K562 (cell line): ENCODE measurements at regions not wholly inside any gene's neighbourhood (a gene's known extent, or its start where the extent isn't known, plus 50 kb on each side); places are given as distances from the start of the nearest gene placed in this dataset.

Experiments
- ATAC-seq: fragments of 200-7000 bp; cut with Tn5 transposase; 3 replicates; pipeline ENCODE4 v1.9.1; 2020; ENCODE audit warnings: moderate library complexity
- BruUV-seq: library from RNA; stranded (reverse); fragments of 400-500 nt; replicated peaks from 2 replicates; lab custom pipeline; 2021; lab: Mats Ljungman, UMichigan
- CTCF ChIA-PET: fragments of 300-600 bp; formaldehyde crosslinking; extraction: SDS; loops from one replicate; lab custom pipeline; 2021; ENCODE audit warnings: low intra/inter-chr PET ratio; lab: Yijun Ruan, JAX
- POLR2A ChIA-PET: fragments of 300-600, 350-650 bp; sonication (Branson Sonifier 250); formaldehyde crosslinking; extraction: SDS; loops from one replicate; lab custom pipeline; 2021; ENCODE audit warnings: antibody characterized with exemption, inconsistent platforms; lab: Yijun Ruan, JAX
- DNase-seq, 4 experiments: peaks; one replicate each; pipeline versions ENCODE4 v3.0.0 to v3.0.0-alpha.2; 2011 to 2018; ENCODE audit warnings: low spot score in 3 of 4, mixed read lengths in 3 of 4; ENCODE audit errors: extremely low read depth in 1 of 4
- FAIRE-seq: peaks from 2 replicates; lab custom pipeline; 2011; peaks lifted over from hg19 to GRCh38; lab: Jason Lieb, UNC
- H2AFZ ChIP-seq: 2 replicates; pipeline ENCODE4 v1.6.0; 2011; ENCODE audit warnings: low read depth, low read length, control low read depth, inconsistent platforms
- H3K27ac ChIP-seq: fragments of 200-600 bp; 3 replicates; pipeline ENCODE4 v1.8.0; 2011; ENCODE audit warnings: low read depth, mild to moderate bottlenecking, control low read depth, inconsistent platforms, low read length, moderate library complexity, mixed read lengths; ENCODE audit errors: extremely low read depth
- H3K27me3 ChIP-seq, 2 experiments: fragments of 300-600 bp in 1 of 2; 2 replicates in 1 of 2; 3 replicates in 1 of 2; pipeline versions ENCODE4 v1.6.0 to v1.8.0; 2011; ENCODE audit warnings: inconsistent platforms in 2 of 2, low read length in 2 of 2, mild to moderate bottlenecking in 1 of 2, mixed read lengths in 1 of 2, moderate library complexity in 1 of 2; ENCODE audit not compliant: control insufficient read depth in 2 of 2, insufficient read depth in 2 of 2
- H3K36me3 ChIP-seq: fragments of 300-600 bp; 3 replicates; pipeline ENCODE4 v1.8.0; 2011; ENCODE audit warnings: mild to moderate bottlenecking, low read length, inconsistent platforms; ENCODE audit not compliant: control insufficient read depth, insufficient read depth
- H3K4me1 ChIP-seq, 2 experiments: fragments of 200-600 bp in 1 of 2; replicated peaks in 1 of 2; 2 replicates in 1 of 2; 3 replicates in 1 of 2; pipeline versions ENCODE4 v1.5.1 to v1.8.0; 2011; ENCODE audit warnings: inconsistent platforms in 2 of 2, low read length in 2 of 2, mild to moderate bottlenecking in 1 of 2, mixed read lengths in 1 of 2, moderate library complexity in 1 of 2; ENCODE audit not compliant: control insufficient read depth in 2 of 2, insufficient read depth in 2 of 2
- H3K4me2 ChIP-seq: 2 replicates; pipeline ENCODE4 v1.6.1; 2011; ENCODE audit warnings: low read length, control low read depth, inconsistent platforms, mixed read lengths; ENCODE audit not compliant: insufficient read depth
- H3K4me3 ChIP-seq: fragments of 200-600 bp; sonication (generic), shearing (Covaris generic); 2 replicates; pipeline ENCODE4 v1.5.1; 2016; ENCODE audit warnings: control low read depth, inconsistent platforms
- H3K79me2 ChIP-seq: fragments of 200-600 bp; 3 replicates; pipeline ENCODE4 v1.8.0; 2011; ENCODE audit warnings: low read length, inconsistent platforms; ENCODE audit not compliant: control insufficient read depth, insufficient read depth
- H3K9ac ChIP-seq, 2 experiments: 2 replicates each; pipeline versions ENCODE4 v1.6.0 to v1.6.1; 2011; ENCODE audit warnings: low read depth in 2 of 2, low read length in 2 of 2, control low read depth in 1 of 2, inconsistent platforms in 1 of 2, mild to moderate bottlenecking in 1 of 2, mixed read lengths in 1 of 2; ENCODE audit not compliant: insufficient read depth in 1 of 2
- H3K9me1 ChIP-seq: one replicate; pipeline ENCODE4 v1.6.0; 2011; ENCODE audit warnings: inconsistent platforms, mild to moderate bottlenecking, low read length, moderate library complexity; ENCODE audit not compliant: control insufficient read depth, insufficient read depth
- H3K9me3 ChIP-seq: replicated peaks from 2 replicates; pipeline ENCODE4 v1.5.1; 2011; ENCODE audit warnings: low read depth, low read length, inconsistent platforms; ENCODE audit not compliant: control insufficient read depth, insufficient read depth
- H4K20me1 ChIP-seq: replicated peaks from 2 replicates; pipeline ENCODE4 v1.6.1; 2011; ENCODE audit warnings: low read length, inconsistent platforms, mixed read lengths; ENCODE audit not compliant: control insufficient read depth, insufficient read depth
- CEBPB ChIP-seq: fragments of 450-650 bp; IDR thresholded peaks from 2 replicates; pipeline ENCODE4 v1.6.1; 2016; ENCODE audit warnings: missing genetic modification characterization, missing compliant biosample characterization
- CREB3 ChIP-seq: fragments of 450-650 bp; conservative IDR thresholded peaks from 2 replicates; pipeline ENCODE4 v1.6.1; 2016; ENCODE audit warnings: missing genetic modification characterization, low read depth, mild to moderate bottlenecking, missing compliant biosample characterization, moderate library complexity
- CREM ChIP-seq: IDR thresholded peaks from 2 replicates; pipeline ENCODE4 v1.6.1; 2014; ENCODE audit warnings: antibody characterized with exemption, low read depth
- KAT7 ChIP-seq: sonication (generic); formaldehyde crosslinking; IDR thresholded peaks from 2 replicates; pipeline ENCODE4 v1.8.0; 2022; ENCODE audit warnings: missing genetic modification reagents, mild to moderate bottlenecking, borderline replicate concordance
- NEUROD1 ChIP-seq: fragments of 150-350 bp; IDR thresholded peaks from 2 replicates; pipeline ENCODE4 v1.6.1; 2014; ENCODE audit warnings: borderline replicate concordance, low read length, low read depth; ENCODE audit not compliant: partially characterized antibody
- RHOXF2B ChIP-seq: fragments of 250-450 bp; sonication (Bioruptor Pico); conservative IDR thresholded peaks from 2 replicates; pipeline ENCODE4 v1.5.1; 2021
- TBP ChIP-seq: optimal IDR thresholded peaks from 2 replicates; pipeline ENCODE3; 2011; ENCODE audit warnings: low read depth, low read length, improper control_type of control experiment
- ZFP36 ChIP-seq: fragments of 150-350 bp; IDR thresholded peaks from 2 replicates; pipeline ENCODE4 v1.6.1; 2018; ENCODE audit warnings: low read length, low read depth; ENCODE audit not compliant: partially characterized antibody
- ZNF318 ChIP-seq, 2 experiments: fragments of 450-650 bp; IDR thresholded peaks; 2 replicates each; pipeline ENCODE4 v1.6.1; 2016; ENCODE audit warnings: mild to moderate bottlenecking in 2 of 2, borderline replicate concordance in 1 of 2, low read depth in 1 of 2, moderate library complexity in 1 of 2
- ZNF398 ChIP-seq: fragments of 250-450 bp; sonication (Bioruptor Pico); IDR thresholded peaks from 2 replicates; pipeline ENCODE4 v1.8.0; 2021; ENCODE audit warnings: moderate library complexity, mild to moderate bottlenecking, inconsistent platforms
- WGBS: fragments of 100-300 bp; shearing (Covaris generic); methylation state at CpG from one replicate; pipeline ENCODE4 v1.1.6; 2016; ENCODE audit warnings: low coverage, mixed read lengths; ENCODE audit not compliant: insufficient coverage; ENCODE audit errors: missing lambda C conversion rate; 5-methylcytosine and 5-hydroxymethylcytosine counted together
- in situ Hi-C: fragments of 300-500 bp; cut with MboI; formaldehyde crosslinking; loops from 4 replicates; pipeline ENCODE4 v1.15.0; 2018; ENCODE audit warnings: inconsistent platforms, mixed read lengths
- intact Hi-C: fragments of 100-400 bp; cut with micrococcal nuclease; formaldehyde crosslinking; loops from 2 replicates; pipeline ENCODE4 v1.14.2; 2022

DNA sequence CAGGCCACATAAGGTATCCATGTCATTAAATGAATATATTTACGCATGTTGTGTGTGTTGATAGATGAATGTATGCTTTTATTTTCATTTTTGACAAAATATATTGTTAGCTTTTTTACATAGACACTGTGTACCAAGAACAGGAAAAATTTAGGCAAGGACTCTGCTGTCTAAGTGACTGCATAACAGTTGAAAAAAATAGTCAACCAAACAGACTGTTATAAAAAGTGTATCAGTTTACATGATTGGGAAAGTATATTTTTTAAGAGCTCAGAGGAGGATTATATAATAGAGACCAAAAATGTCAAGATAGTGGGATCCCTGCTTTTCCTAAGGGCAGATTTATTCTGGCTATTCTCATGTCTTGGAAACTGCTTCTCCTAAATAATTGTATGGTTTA is 858.0 kb downstream of the SLITRK1 start (continued):
- TF ChIP-seq ZNF398 (CRISPR knock-in tag) (no peak), TBP (no peak), CREB3 (tag) (no peak), CEBPB (tag) (no peak)

DNA sequence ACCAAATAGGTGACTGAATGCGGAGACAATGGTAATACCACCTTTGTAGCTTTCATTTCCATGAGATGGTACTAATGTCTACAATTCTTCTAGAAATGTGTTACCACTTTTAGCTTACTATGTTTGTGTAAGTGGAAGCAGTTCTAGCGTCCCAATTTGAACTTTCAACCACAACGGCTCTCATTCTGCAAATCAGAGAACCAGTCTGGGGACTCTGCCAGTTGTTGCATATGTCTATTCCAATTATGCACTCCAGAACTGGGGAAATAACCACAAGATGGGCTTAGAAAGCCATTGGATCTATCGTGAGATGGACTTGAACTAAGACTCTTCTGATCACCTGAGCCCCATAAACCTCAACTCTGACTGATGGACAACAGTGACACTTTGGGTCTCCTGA is 862.3 kb downstream of the SLITRK1 start:
- ATAC-seq (no peak), FAIRE-seq (no peak), DNase-seq (no peak)
- Histone ChIP-seq H3K27ac (no peak overlapping the region), H2AFZ (no peak overlapping the region), H3K9ac (no peak overlapping the region), H3K9me1 (no peaks in the 10 kb centered on the region), H3K4me2 (no peak overlapping the region), H3K4me1 (no peaks in the 10 kb centered on the region; a peak in 1 of 5 replicates), H3K79me2 (peaks cover 4% of the 10 kb centered on the region; the same call in 1 of the 3 replicates), H3K4me3 (no peak overlapping the region), H4K20me1 (no peaks in the 10 kb centered on the region), H3K36me3 (no peaks in the 10 kb centered on the region), H3K27me3 (no peaks in the 10 kb centered on the region), H3K9me3 (no peaks in the 10 kb centered on the region)
- in situ Hi-C loops = no loop called here
- POLR2A ChIA-PET = no interaction called here
- intact Hi-C loops = no loop called here
- BruUV-seq = no TSS peak
- 98% methylated on average over 4 of the region's 4 CpGs for WGBS
- CTCF ChIA-PET = no interaction called here
- TF ChIP-seq CREM (no peak), ZNF318 (IDR thresholded peaks at IDR 0.05; ENCODE audit: borderline replicate concordance in 1 of 2, low read depth in 1 of 2) (no peak), KAT7 (CRISPR knock-in tag) (no peak), NEUROD1 (no peak), ZFP36 (no peak), RHOXF2B (no peak)
